ENCODE measurements at regions not wholly inside any gene's neighbourhood (a gene's known extent, or its start where the extent isn't known, plus 50 kb on each side); places are given as distances from the start of the nearest gene placed in this dataset.
"Not testable (repeated sequence)": the region's sequence is repeated elsewhere in the genome, so short reads cannot be mapped to it uniquely, and the experiment has no call there.

- not testable (repeated sequence) for DNase-seq
These were observed 162.8 kb upstream of the GJE1 start for GRCh38 chr6:141969768-141970415.

- no peak for DNase-seq
These were observed 163.5 kb upstream of the GJE1 start for GRCh38 chr6:141969201-141969600.

GRCh38 chr6:141968632-141969031 is 164.1 kb upstream of the GJE1 start:
- DNase-seq = no peak

- DNase-seq = no peak
These were observed 167.6 kb upstream of the GJE1 start for GRCh38 chr6:141965016-141965545.

- no peak for DNase-seq
These were observed 169.0 kb upstream of the GJE1 start for GRCh38 chr6:141963543-141964295.

- DNase-seq = no peak
These were observed 175.5 kb upstream of the GJE1 start for GRCh38 chr6:141957271-141957670.

GRCh38 chr6:141956868-141957267 is 175.9 kb upstream of the GJE1 start:
- no peak for DNase-seq

GRCh38 chr6:141956046-141956761 is 176.5 kb upstream of the GJE1 start:
- no peak for DNase-seq

GRCh38 chr6:141953072-141953471 is 179.7 kb upstream of the GJE1 start:
- DNase-seq = no peak

GRCh38 chr6:141946502-141946901 is 186.2 kb upstream of the GJE1 start:
- DNase-seq = no peak

- no peak for DNase-seq
These were observed 194.1 kb upstream of the GJE1 start for GRCh38 chr6:141938664-141939063.

GRCh38 chr6:141932685-141933084 is 200.0 kb upstream of the GJE1 start:
- DNase-seq = no peak

GRCh38 chr6:141926200-141926900 is 206.4 kb upstream of the GJE1 start:
- DNase-seq = not testable (repeated sequence)

GRCh38 chr6:141925001-141925400 is 207.7 kb upstream of the GJE1 start:
- no peak for DNase-seq

GRCh38 chr6:141922898-141923297 is 209.8 kb upstream of the GJE1 start:
- no peak for DNase-seq

- not testable (repeated sequence) for DNase-seq
These were observed 215.8 kb upstream of the GJE1 start for GRCh38 chr6:141916682-141917505.

- DNase-seq = no peak
These were observed 218.1 kb upstream of the GJE1 start for GRCh38 chr6:141914646-141915045.

- DNase-seq = no peak
These were observed 226.1 kb upstream of the GJE1 start for GRCh38 chr6:141906569-141907080.

GRCh38 chr6:141890661-141891060 is 242.1 kb upstream of the GJE1 start:
- no peak for DNase-seq

- DNase-seq = no peak
These were observed 247.9 kb upstream of the GJE1 start for GRCh38 chr6:141884850-141885249.

- no peak for DNase-seq
These were observed 254.0 kb upstream of the GJE1 start for GRCh38 chr6:141878686-141879085.
